ENCODE measurements at regions not wholly inside any gene's neighbourhood (a gene's known extent, or its start where the extent isn't known, plus 50 kb on each side); places are given as distances from the start of the nearest gene placed in this dataset.

- no peak for TF ChIP-seq CTCF (IDR thresholded peaks at IDR 0.05)
- no peak for DNase-seq (ENCODE audit: low spot score)
- no peaks in the 10 kb centered on the region for H3K4me1 ChIP-seq
- H3K27ac ChIP-seq = no peak overlapping the region
- H3K36me3 ChIP-seq = no peaks in the 10 kb centered on the region
- no peaks in the 10 kb centered on the region for H3K9me3 ChIP-seq
- no peaks in the 10 kb centered on the region for H3K27me3 ChIP-seq
- no peak overlapping the region for H3K4me3 ChIP-seq
Measured at GRCh38 chr1:4301007-4301406, 353.4 kb upstream of the AJAP1 start.

GRCh38 chr1:4303303-4303702, 351.1 kb upstream of the AJAP1 start:
- no peak for TF ChIP-seq CTCF (IDR thresholded peaks at IDR 0.05)
- Histone ChIP-seq H3K27me3 (no peaks in the 10 kb centered on the region), H3K4me1 (peaks cover 0 to 8% of the 10 kb centered on the region in 2 donors), H3K9me3 (no peaks in the 10 kb centered on the region), H3K27ac (no peak overlapping the region), H3K4me3 (no peak overlapping the region), H3K36me3 (no peaks in the 10 kb centered on the region)
- no peak for DNase-seq (ENCODE audit: low spot score)

- H3K27me3 ChIP-seq = no peaks in the 10 kb centered on the region
- H3K4me3 ChIP-seq = no peak overlapping the region
- no peak overlapping the region for H3K27ac ChIP-seq
- H3K4me1 ChIP-seq = peaks cover 0 to 8% of the 10 kb centered on the region in 2 donors
- H3K36me3 ChIP-seq = no peaks in the 10 kb centered on the region
- H3K9me3 ChIP-seq = no peaks in the 10 kb centered on the region
- no peak for TF ChIP-seq CTCF (IDR thresholded peaks at IDR 0.05)
- no peak for DNase-seq (ENCODE audit: low spot score)
Measured at GRCh38 chr1:4305526-4306301, 348.7 kb upstream of the AJAP1 start.

GRCh38 chr1:4306559-4307467, 347.6 kb upstream of the AJAP1 start:
- H3K27ac ChIP-seq = no peak overlapping the region
- no peaks in the 10 kb centered on the region for H3K27me3 ChIP-seq
- no peaks in the 10 kb centered on the region for H3K9me3 ChIP-seq
- H3K36me3 ChIP-seq = no peaks in the 10 kb centered on the region
- peaks cover 0 to 8% of the 10 kb centered on the region in 2 donors for H3K4me1 ChIP-seq
- DNase-seq (ENCODE audit: low spot score) = no peak
- no peak for TF ChIP-seq CTCF (IDR thresholded peaks at IDR 0.05)
- no peak overlapping the region for H3K4me3 ChIP-seq

- no peaks in the 10 kb centered on the region for H3K27me3 ChIP-seq
- no peak overlapping the region for H3K4me3 ChIP-seq
- H3K36me3 ChIP-seq = no peaks in the 10 kb centered on the region
- peaks cover 0 to 8% of the 10 kb centered on the region in 2 donors for H3K4me1 ChIP-seq
- H3K27ac ChIP-seq = no peak overlapping the region
- no peak for DNase-seq (ENCODE audit: low spot score)
- no peaks in the 10 kb centered on the region for H3K9me3 ChIP-seq
- no peak for TF ChIP-seq CTCF (IDR thresholded peaks at IDR 0.05)
Measured at GRCh38 chr1:4307468-4307845, 347.0 kb upstream of the AJAP1 start.
